RWPE2 (cell line): ENCODE measurements at regions not wholly inside any gene's neighbourhood (a gene's known extent, or its start where the extent isn't known, plus 50 kb on each side); places are given as distances from the start of the nearest gene placed in this dataset.

ENCODE experiments used
- ATAC-seq: fragments of 200-7000 bp; cut with Tn5 transposase; 3 replicates; pipeline ENCODE4 v1.9.1; 2021; ENCODE audit warnings: low read depth
- DNase-seq: peaks from one replicate; pipeline ENCODE4 v3.0.0-alpha.2; 2020; ENCODE audit warnings: low spot score
- H3K27ac ChIP-seq: fragments of 450-650 bp; 2 replicates; pipeline ENCODE4 v1.5.1; 2017; ENCODE audit warnings: mild to moderate bottlenecking; ENCODE audit not compliant: poor library complexity, severe bottlenecking
- H3K27me3 ChIP-seq: fragments of 250-450 bp; sonication (Bioruptor Pico); 2 replicates; pipeline ENCODE4 v1.5.1; 2021; ENCODE audit warnings: mild to moderate bottlenecking, moderate library complexity; ENCODE audit not compliant: insufficient read depth, poor library complexity, severe bottlenecking
- H3K36me3 ChIP-seq: fragments of 250-450 bp; sonication (Bioruptor Pico); 2 replicates; pipeline ENCODE4 v1.5.1; 2020; ENCODE audit warnings: low read depth, mild to moderate bottlenecking, moderate library complexity
- H3K4me1 ChIP-seq: fragments of 250-450 bp; sonication (Bioruptor Pico); 2 replicates; pipeline ENCODE4 v1.5.1; 2021; ENCODE audit warnings: mild to moderate bottlenecking, moderate library complexity; ENCODE audit not compliant: insufficient read depth, poor library complexity, severe bottlenecking
- H3K4me3 ChIP-seq: fragments of 250-450 bp; sonication (Bioruptor Pico); 2 replicates; pipeline ENCODE4 v1.5.1; 2021; ENCODE audit warnings: mild to moderate bottlenecking, moderate library complexity; ENCODE audit not compliant: severe bottlenecking
- H3K9me3 ChIP-seq: fragments of 250-450 bp; sonication (Bioruptor Pico); 2 replicates; pipeline ENCODE4 v1.5.1; 2021; ENCODE audit warnings: mild to moderate bottlenecking, moderate library complexity; ENCODE audit not compliant: severe bottlenecking
- TF ChIP-seq, protein P1 (sequence below): fragments of 450-650 bp; IDR thresholded peaks from one replicate; pipeline ENCODE4 v1.5.1; 2017; ENCODE audit warnings: mild to moderate bottlenecking, moderate library complexity; ENCODE audit not compliant: poor library complexity, severe bottlenecking

- Histone ChIP-seq H3K4me1 (peaks cover 32% of the 10 kb centered on the region), H3K4me3 (no peak overlapping the region), H3K9me3 (no peaks in the 10 kb centered on the region), H3K36me3 (peaks cover 34% of the 10 kb centered on the region), H3K27ac (peak overlapping the region; percentile 63), H3K27me3 (no peaks in the 10 kb centered on the region)
- TF ChIP-seq, protein P1, sequence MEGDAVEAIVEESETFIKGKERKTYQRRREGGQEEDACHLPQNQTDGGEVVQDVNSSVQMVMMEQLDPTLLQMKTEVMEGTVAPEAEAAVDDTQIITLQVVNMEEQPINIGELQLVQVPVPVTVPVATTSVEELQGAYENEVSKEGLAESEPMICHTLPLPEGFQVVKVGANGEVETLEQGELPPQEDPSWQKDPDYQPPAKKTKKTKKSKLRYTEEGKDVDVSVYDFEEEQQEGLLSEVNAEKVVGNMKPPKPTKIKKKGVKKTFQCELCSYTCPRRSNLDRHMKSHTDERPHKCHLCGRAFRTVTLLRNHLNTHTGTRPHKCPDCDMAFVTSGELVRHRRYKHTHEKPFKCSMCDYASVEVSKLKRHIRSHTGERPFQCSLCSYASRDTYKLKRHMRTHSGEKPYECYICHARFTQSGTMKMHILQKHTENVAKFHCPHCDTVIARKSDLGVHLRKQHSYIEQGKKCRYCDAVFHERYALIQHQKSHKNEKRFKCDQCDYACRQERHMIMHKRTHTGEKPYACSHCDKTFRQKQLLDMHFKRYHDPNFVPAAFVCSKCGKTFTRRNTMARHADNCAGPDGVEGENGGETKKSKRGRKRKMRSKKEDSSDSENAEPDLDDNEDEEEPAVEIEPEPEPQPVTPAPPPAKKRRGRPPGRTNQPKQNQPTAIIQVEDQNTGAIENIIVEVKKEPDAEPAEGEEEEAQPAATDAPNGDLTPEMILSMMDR, result no peak
- DNase-seq (no peak), ATAC-seq (peak; percentile 38; the same call in 2 of the 3 replicates)
Measured at GRCh38 chr9:110066929-110067716, 140.8 kb downstream of the C9orf152 start.

- Histone ChIP-seq H3K27me3 (no peaks in the 10 kb centered on the region), H3K27ac (peak overlapping the region; percentile 63), H3K4me3 (no peak overlapping the region), H3K9me3 (no peaks in the 10 kb centered on the region), H3K36me3 (peaks cover 26% of the 10 kb centered on the region), H3K4me1 (peaks cover 32% of the 10 kb centered on the region)
- TF ChIP-seq, protein P1, result no peak
- DNase-seq (no peak), ATAC-seq (no peak)
Measured at GRCh38 chr9:110068212-110068611, 139.7 kb downstream of the C9orf152 start.

GRCh38 chr9:110069326-110070248 is 138.4 kb downstream of the C9orf152 start:
- DNase-seq (no peak), ATAC-seq (peak; percentile 70; the same call in 2 of the 3 replicates)
- peaks cover 16% of the 10 kb centered on the region for H3K36me3 ChIP-seq
- no peaks in the 10 kb centered on the region for H3K9me3 ChIP-seq
- no peaks in the 10 kb centered on the region for H3K27me3 ChIP-seq
- H3K27ac ChIP-seq, result peak overlapping the region; percentile 63
- peaks cover 32% of the 10 kb centered on the region for H3K4me1 ChIP-seq
- no peak overlapping the region for H3K4me3 ChIP-seq
- TF ChIP-seq, protein P1, result no peak

DNA sequence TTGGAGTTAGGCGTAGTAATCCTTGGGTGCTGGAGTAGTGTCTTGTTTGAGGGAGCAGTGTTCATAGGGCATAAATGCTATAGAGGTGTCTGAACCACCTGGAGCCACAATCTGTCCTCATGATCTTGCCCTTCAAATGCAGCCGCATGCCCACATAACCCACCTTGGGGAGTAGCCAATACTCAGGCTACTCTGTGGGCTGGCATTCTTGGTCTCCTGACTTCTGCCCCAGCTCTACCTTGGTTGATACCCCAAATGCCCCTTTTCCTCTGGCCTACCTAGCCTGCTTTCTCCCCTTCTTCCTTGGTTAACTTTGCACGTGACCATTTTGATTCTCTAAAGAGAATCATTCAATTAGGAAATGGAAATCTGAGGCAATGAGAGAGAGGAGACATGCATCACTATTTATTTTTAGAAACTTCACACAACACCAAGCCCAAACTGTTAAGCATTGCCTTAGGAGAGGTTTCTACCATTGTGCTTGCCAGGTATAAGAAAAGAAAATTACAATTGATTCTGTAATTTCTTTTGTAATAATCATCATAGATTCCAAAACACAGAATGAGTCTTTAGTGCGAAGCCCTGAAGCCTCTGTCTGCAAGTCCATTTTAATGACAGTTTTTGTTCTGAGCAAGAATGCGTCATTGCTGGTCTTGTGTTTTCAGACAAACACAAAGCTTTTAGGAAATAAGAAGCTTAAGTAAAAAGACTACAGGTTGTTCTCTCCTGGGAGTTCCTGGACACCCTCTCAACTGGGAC is 135.2 kb downstream of the C9orf152 start:
- DNase-seq (no peak), ATAC-seq (no peak)
- Histone ChIP-seq H3K27me3 (no peaks in the 10 kb centered on the region), H3K27ac (peak overlapping the region; percentile 23), H3K9me3 (no peaks in the 10 kb centered on the region), H3K36me3 (peaks cover 14% of the 10 kb centered on the region), H3K4me3 (no peak overlapping the region), H3K4me1 (peaks cover 28% of the 10 kb centered on the region)
- TF ChIP-seq, protein P1, result no peak
